IMR-90 (cell line): ENCODE measurements at regions not wholly inside any gene's neighbourhood (a gene's known extent, or its start where the extent isn't known, plus 50 kb on each side); places are given as distances from the start of the nearest gene placed in this dataset.

Source experiments
- ATAC-seq: fragments of 200-7000 bp; cut with Tn5 transposase; 2 replicates; pipeline ENCODE4 v1.9.1; 2020; ENCODE audit warnings: low read depth, mild to moderate bottlenecking, moderate library complexity
- BruUV-seq: library from RNA; stranded (reverse); fragments of 400-500 nt; replicated peaks from 2 replicates; lab custom pipeline; 2021; lab: Mats Ljungman, UMichigan
- CTCF ChIA-PET: fragments of 300-600 bp; formaldehyde crosslinking; extraction: SDS; loops from one replicate; lab custom pipeline; 2021; ENCODE audit warnings: antibody characterized with exemption; lab: Yijun Ruan, JAX
- POLR2A ChIA-PET: fragments of 300-600 bp; sonication (Branson Sonifier 250); formaldehyde crosslinking; loops from one replicate; lab custom pipeline; 2022; ENCODE audit warnings: antibody characterized with exemption; ENCODE audit not compliant: unreplicated experiment; lab: Charles Lee
- DNase-seq: peaks from one replicate; pipeline ENCODE4 v3.0.0; 2013
- H2AFZ ChIP-seq: replicated peaks from 2 replicates; pipeline ENCODE3; 2013; ENCODE audit warnings: low read length, mild to moderate bottlenecking; ENCODE audit not compliant: poor library complexity
- H2AK5ac ChIP-seq: 2 replicates; pipeline ENCODE4 v1.6.1; 2013; ENCODE audit warnings: low read depth, low read length, inconsistent platforms
- H2AK9ac ChIP-seq: replicated peaks from 2 replicates; pipeline ENCODE3; 2013; ENCODE audit warnings: mild to moderate bottlenecking, low read depth, low read length, moderate library complexity; ENCODE audit not compliant: poor library complexity
- H2BK120ac ChIP-seq: 2 replicates; pipeline ENCODE4 v1.6.1; 2013; ENCODE audit warnings: low read depth, low read length, inconsistent platforms
- H2BK15ac ChIP-seq: 3 replicates; pipeline ENCODE4 v1.6.1; 2013; ENCODE audit warnings: low read depth, low read length, inconsistent platforms
- H2BK20ac ChIP-seq: 2 replicates; pipeline ENCODE4 v1.6.1; 2013; ENCODE audit warnings: low read depth, mild to moderate bottlenecking, inconsistent platforms, low read length, moderate library complexity
- H2BK5ac ChIP-seq: 2 replicates; pipeline ENCODE4 v1.6.1; 2013; ENCODE audit warnings: mild to moderate bottlenecking, low read depth, low read length, inconsistent platforms; ENCODE audit not compliant: poor library complexity, severe bottlenecking
- H3K14ac ChIP-seq: replicated peaks from 2 replicates; pipeline ENCODE4 v1.6.1; 2013; ENCODE audit warnings: low read depth, low read length, inconsistent platforms
- H3K18ac ChIP-seq: 2 replicates; pipeline ENCODE4 v1.6.1; 2013; ENCODE audit warnings: low read depth, low read length, control low read depth
- H3K23ac ChIP-seq: 2 replicates; pipeline ENCODE4 v1.6.1; 2013; ENCODE audit warnings: low read depth, low read length, inconsistent platforms
- H3K27ac ChIP-seq: 2 replicates; pipeline ENCODE4 v1.5.1; 2013; ENCODE audit warnings: mild to moderate bottlenecking, control low read depth, low read length; ENCODE audit not compliant: insufficient read depth
- H3K27me3 ChIP-seq: 2 replicates; pipeline ENCODE4 v1.6.1; 2013; ENCODE audit warnings: low read length; ENCODE audit not compliant: control insufficient read depth, insufficient read depth
- H3K36me3 ChIP-seq: 2 replicates; pipeline ENCODE4 v1.6.1; 2013; ENCODE audit warnings: low read length, mixed read lengths; ENCODE audit not compliant: control insufficient read depth, insufficient read depth
- H3K4ac ChIP-seq: 2 replicates; pipeline ENCODE4 v1.6.1; 2013; ENCODE audit warnings: low read depth, low read length, inconsistent platforms
- H3K4me1 ChIP-seq: 2 replicates; pipeline ENCODE4 v1.6.1; 2013; ENCODE audit warnings: low read length, mixed read lengths; ENCODE audit not compliant: control insufficient read depth, insufficient read depth
- H3K4me2 ChIP-seq: 2 replicates; pipeline ENCODE4 v1.6.1; 2013; ENCODE audit warnings: low read depth, mild to moderate bottlenecking, control low read depth, low read length, moderate library complexity
- H3K4me3 ChIP-seq: 2 replicates; pipeline ENCODE4 v1.5.1; 2013; ENCODE audit warnings: low read depth, mild to moderate bottlenecking, control low read depth, low read length, moderate library complexity; ENCODE audit not compliant: insufficient read depth
- H3K56ac ChIP-seq: 2 replicates; pipeline ENCODE4 v1.6.1; 2013; ENCODE audit warnings: low read length, inconsistent platforms; ENCODE audit not compliant: insufficient read depth; ENCODE audit errors: extremely low read depth
- H3K79me1 ChIP-seq, 2 experiments: 2 replicates each; pipeline ENCODE4 v1.6.1; 2013; ENCODE audit warnings: low read length in 2 of 2, inconsistent platforms in 1 of 2, low read depth in 1 of 2
- H3K9ac ChIP-seq: 2 replicates; pipeline ENCODE4 v1.6.1; 2013; ENCODE audit warnings: low read depth, low read length, control low read depth
- H3K9me1 ChIP-seq: 2 replicates; pipeline ENCODE4 v1.6.1; 2013; ENCODE audit warnings: low read length, inconsistent platforms; ENCODE audit not compliant: insufficient read depth
- H3K9me3 ChIP-seq: 2 replicates; pipeline ENCODE4 v1.6.1; 2013; ENCODE audit warnings: low read length; ENCODE audit not compliant: control insufficient read depth, insufficient read depth
- H4K20me1 ChIP-seq: 2 replicates; pipeline ENCODE4 v1.6.1; 2013; ENCODE audit warnings: low read length, inconsistent platforms; ENCODE audit not compliant: insufficient read depth
- H4K5ac ChIP-seq: 2 replicates; pipeline ENCODE4 v1.6.1; 2013; ENCODE audit warnings: mild to moderate bottlenecking, low read depth, low read length, control low read depth
- H4K8ac ChIP-seq, 2 experiments: 2 replicates each; pipeline ENCODE4 v1.6.1; 2013; ENCODE audit warnings: low read depth in 2 of 2, low read length in 2 of 2, control low read depth in 1 of 2, inconsistent platforms in 1 of 2
- H4K91ac ChIP-seq: 2 replicates; pipeline ENCODE4 v1.6.1; 2013; ENCODE audit warnings: low read depth, low read length, inconsistent platforms; ENCODE audit not compliant: insufficient read depth
- CHD1 ChIP-seq: IDR thresholded peaks from 2 replicates; pipeline ENCODE4 v1.6.1; 2012; ENCODE audit warnings: low read depth, low read length, improper control_type of control experiment
- FOS ChIP-seq: fragments of 150-350 bp; IDR thresholded peaks from 2 replicates; pipeline ENCODE4 v1.6.1; 2016; ENCODE audit warnings: low read depth, low read length
- MAFK ChIP-seq: IDR thresholded peaks from 2 replicates; pipeline ENCODE4 v1.6.1; 2012; ENCODE audit warnings: low read depth, low read length, improper control_type of control experiment
- NFE2L2 ChIP-seq: fragments of 150-350 bp; IDR thresholded peaks from 2 replicates; pipeline ENCODE4 v1.6.1; 2016; ENCODE audit warnings: low read depth, mild to moderate bottlenecking, low read length
- WGBS, 2 experiments: methylation state at CpG; one replicate each; pipeline versions ENCODE4 v1.1.5 to v1.1.7; 2013; ENCODE audit warnings: missing lambda C conversion rate in 2 of 2; ENCODE audit not compliant: insufficient read length in 1 of 2; ENCODE audit errors: extremely low coverage in 2 of 2; 5-methylcytosine and 5-hydroxymethylcytosine counted together
- dilution Hi-C: fragments of 300-500 bp; cut with HindIII; formaldehyde crosslinking; loops from one replicate; pipeline ENCODE4 v1.14.3; 2018; ENCODE audit warnings: low sequenced_read_pairs; ENCODE audit not compliant: unreplicated experiment
- in situ Hi-C: fragments of 300-500 bp; cut with MboI; formaldehyde crosslinking; loops from 3 replicates; pipeline ENCODE4 v1.14.3; 2019; ENCODE audit warnings: low sequenced_read_pairs, inconsistent platforms, mixed read lengths
- intact Hi-C: fragments of 100-400 bp; cut with micrococcal nuclease; formaldehyde crosslinking; loops from 2 replicates; pipeline ENCODE4 v1.10.0; 2022

- Histone ChIP-seq H3K18ac (no peak overlapping the region), H3K27me3 (no peaks in the 10 kb centered on the region), H4K91ac (no peak overlapping the region), H4K20me1 (no peaks in the 10 kb centered on the region), H3K4me3 (no peak overlapping the region), H3K9me1 (no peaks in the 10 kb centered on the region), H4K5ac (no peak overlapping the region), H3K36me3 (no peaks in the 10 kb centered on the region), H2BK20ac (no peak overlapping the region), H3K79me1 (no peaks in the 10 kb centered on the region), H3K14ac (no peak overlapping the region), H2AK9ac (no peak overlapping the region), H2AFZ (no peak overlapping the region), H3K9ac (no peak overlapping the region), H2AK5ac (no peak overlapping the region), H3K27ac (no peak overlapping the region), H3K9me3 (peaks cover 18% of the 10 kb centered on the region), H3K4ac (no peak overlapping the region), H3K23ac (no peak overlapping the region), H2BK5ac (no peak overlapping the region), H3K4me1 (no peaks in the 10 kb centered on the region), H3K4me2 (no peak overlapping the region), H2BK120ac (no peak overlapping the region), H2BK15ac (no peak overlapping the region), H4K8ac (no peak overlapping the region), H3K56ac (no peak overlapping the region)
- dilution Hi-C loops, result no loop called here
- WGBS, 2 experiments, result no CpG with 5 or more reads among the region's 5 CpGs
- TF ChIP-seq MAFK (peak; percentile 88), CHD1 (no peak), FOS (no peak), NFE2L2 (peak; percentile 53; the same call in 1 of the 2 replicates)
- POLR2A ChIA-PET, result no interaction called here
- intact Hi-C loops, result no loop called here
- in situ Hi-C loops, result no loop called here
- CTCF ChIA-PET, result no interaction called here
- ATAC-seq, result no peak
- no peak for DNase-seq
- no TSS peak for BruUV-seq
These were observed 1188.4 kb upstream of the NXPH2 start for GRCh38 chr2:139968588-139968987.
